ENCODE measurements at regions not wholly inside any gene's neighbourhood (a gene's known extent, or its start where the extent isn't known, plus 50 kb on each side); places are given as distances from the start of the nearest gene placed in this dataset.

- Histone ChIP-seq H2AFZ (ENCODE audit: low read length) (0 out of 2 replicates have a peak overlapping the region, but pooled peaks have one; percentile 17), H3K9me2 (replicated peaks; ENCODE audit: low read length) (0 out of 2 replicates have a peak, but pooled peaks cover 7% of the 10 kb centered on the region), H3K27me3 (ENCODE audit: low read length) (no peaks in the 10 kb centered on the region), H3F3A (ENCODE audit: low read length, unreplicated experiment) (no peaks in the 10 kb centered on the region), H3K4me3 (ENCODE audit: low read length) (no peak overlapping the region), H3K9ac (ENCODE audit: low read length) (no peak overlapping the region), H3K27ac (ENCODE audit: low read length) (0 out of 2 replicates have a peak overlapping the region, but pooled peaks have one; percentile 2), H3K4me1 (ENCODE audit: insufficient read depth, low read length) (0 out of 2 replicates have a peak, but pooled peaks cover 5% of the 10 kb centered on the region), H3K4me2 (ENCODE audit: low read length) (no peak overlapping the region), H3K79me2 (ENCODE audit: low read length) (no peaks in the 10 kb centered on the region), H3K9me3 (ENCODE audit: low read length) (no peaks in the 10 kb centered on the region), H4K20me1 (ENCODE audit: low read length) (no peaks in the 10 kb centered on the region), H3K36me3 (ENCODE audit: low read depth, low read length) (no peaks in the 10 kb centered on the region)
- ChIA-PET CTCF (no interaction called here), POLR2A (ENCODE audit: unreplicated experiment) (no interaction called here)
- no peak for TF ChIP-seq EZH2phosphoT487 (IDR thresholded peaks at IDR 0.05; ENCODE audit: borderline replicate concordance, low read length)
- no peak for TF ChIP-seq CTCF (conservative IDR thresholded peaks at IDR 0.05; ENCODE audit: low read depth, low read length)
- TF ChIP-seq EZH2 (IDR thresholded peaks at IDR 0.05; ENCODE audit: low read length, unreplicated experiment), result no peak
- DNase-seq (no peak), ATAC-seq (no peak; the same call in 1 of the 2 replicates)
- BruUV-seq (replicated peaks), result no TSS peak
- intact Hi-C loops (cut with micrococcal nuclease), result no loop called here
Observed at GRCh38 chr7:81577642-81578340, 192.1 kb downstream of the HGF start.

GRCh38 chr7:81574723-81575326 is 195.0 kb downstream of the HGF start:
- POLR2A ChIA-PET (ENCODE audit: unreplicated experiment), result no interaction called here

More at GRCh38 chr7:81574723-81575326, 195.0 kb downstream of the HGF start:
- CTCF ChIA-PET, result no interaction called here
- Histone ChIP-seq H3K36me3 (ENCODE audit: low read depth, low read length) (no peaks in the 10 kb centered on the region), H3K4me2 (ENCODE audit: low read length) (no peak overlapping the region), H3K4me3 (ENCODE audit: low read length) (no peak overlapping the region), H3K9me3 (ENCODE audit: low read length) (no peaks in the 10 kb centered on the region), H3F3A (ENCODE audit: low read length, unreplicated experiment) (no peaks in the 10 kb centered on the region), H3K79me2 (ENCODE audit: low read length) (no peaks in the 10 kb centered on the region), H3K4me1 (ENCODE audit: insufficient read depth, low read length) (0 out of 2 replicates have a peak, but pooled peaks cover 5% of the 10 kb centered on the region), H3K9me2 (replicated peaks; ENCODE audit: low read length) (0 out of 2 replicates have a peak, but pooled peaks cover 7% of the 10 kb centered on the region), H4K20me1 (ENCODE audit: low read length) (no peaks in the 10 kb centered on the region), H3K27ac (ENCODE audit: low read length) (no peak overlapping the region), H3K9ac (ENCODE audit: low read length) (no peak overlapping the region), H2AFZ (ENCODE audit: low read length) (no peak overlapping the region), H3K27me3 (ENCODE audit: low read length) (no peaks in the 10 kb centered on the region)
- TF ChIP-seq EZH2phosphoT487 (IDR thresholded peaks at IDR 0.05; ENCODE audit: borderline replicate concordance, low read length), result no peak
- TF ChIP-seq CTCF (conservative IDR thresholded peaks at IDR 0.05; ENCODE audit: low read depth, low read length), result no peak
- TF ChIP-seq EZH2 (IDR thresholded peaks at IDR 0.05; ENCODE audit: low read length, unreplicated experiment), result no peak
- ATAC-seq (no peak), DNase-seq (no peak)
- intact Hi-C loops (cut with micrococcal nuclease), result no loop called here
- no TSS peak for BruUV-seq (replicated peaks)
